PC-9 (cell line): ENCODE measurements at regions not wholly inside any gene's neighbourhood (a gene's known extent, or its start where the extent isn't known, plus 50 kb on each side); places are given as distances from the start of the nearest gene placed in this dataset.

Experiments
- BruUV-seq: library from RNA; stranded (reverse); fragments of 400-500 nt; replicated peaks from 2 replicates; lab custom pipeline; 2021; lab: Mats Ljungman, UMichigan
- CTCF ChIA-PET: fragments of 300-600 bp; sonication (Branson Sonifier 250); formaldehyde crosslinking; loops from one replicate; lab custom pipeline; 2022; ENCODE audit warnings: antibody characterized with exemption; lab: Charles Lee
- POLR2A ChIA-PET: fragments of 300-600 bp; sonication (Branson Sonifier 250); formaldehyde crosslinking; loops from one replicate; lab custom pipeline; 2022; ENCODE audit warnings: antibody characterized with exemption; ENCODE audit not compliant: unreplicated experiment; lab: Charles Lee
- DNase-seq, 2 experiments: peaks; one replicate each; pipeline versions ENCODE4 v3.0.0 to v3.0.0-alpha.2; 2015 to 2022; ENCODE audit warnings: mixed read lengths in 1 of 2
- H2AFZ ChIP-seq: fragments of 200-600 bp; sonication (generic); 2 replicates; pipeline ENCODE4 v1.8.1; 2017; ENCODE audit warnings: antibody characterized with exemption
- H3F3A ChIP-seq: fragments of 200-600 bp; sonication (generic); 2 replicates; pipeline ENCODE4 v1.8.1; 2017; ENCODE audit warnings: antibody characterized with exemption, mild to moderate bottlenecking, low read depth; ENCODE audit not compliant: insufficient read depth
- H3K27ac ChIP-seq: fragments of 200-600 bp; sonication (generic); 2 replicates; pipeline ENCODE4 v1.6.1; 2016; ENCODE audit warnings: mixed run types
- H3K27me3 ChIP-seq: fragments of 200-600 bp; sonication (generic); 2 replicates; pipeline ENCODE4 v1.6.1; 2016; ENCODE audit warnings: low read depth, mixed run types; ENCODE audit not compliant: insufficient read depth
- H3K36me3 ChIP-seq: fragments of 200-600 bp; sonication (generic); 2 replicates; pipeline ENCODE4 v1.6.1; 2016; ENCODE audit warnings: low read depth, mixed run types
- H3K4me1 ChIP-seq: fragments of 200-600 bp; sonication (generic); replicated peaks from 2 replicates; pipeline ENCODE4 v1.6.1; 2016; ENCODE audit warnings: mixed run types; ENCODE audit not compliant: insufficient read depth
- H3K4me2 ChIP-seq: fragments of 200-600 bp; sonication (generic); 2 replicates; pipeline ENCODE4 v1.6.1; 2017; ENCODE audit warnings: mixed run types
- H3K4me3 ChIP-seq: fragments of 200-600 bp; sonication (generic); 2 replicates; pipeline ENCODE4 v1.6.1; 2016; ENCODE audit warnings: mixed run types
- H3K79me2 ChIP-seq: fragments of 200-600 bp; sonication (generic); 2 replicates; pipeline ENCODE4 v1.6.1; 2017; ENCODE audit warnings: low read depth, mixed run types
- H3K9me2 ChIP-seq: fragments of 200-600 bp; sonication (generic); 2 replicates; pipeline ENCODE4 v1.8.1; 2017; ENCODE audit warnings: mild to moderate bottlenecking; ENCODE audit not compliant: insufficient read depth
- H3K9me3 ChIP-seq: fragments of 200-600 bp; sonication (generic); 2 replicates; pipeline ENCODE4 v1.8.1; 2016; ENCODE audit warnings: low read depth; ENCODE audit not compliant: insufficient read depth
- H4K20me1 ChIP-seq: fragments of 200-600 bp; sonication (generic); 2 replicates; pipeline ENCODE4 v1.8.1; 2017; ENCODE audit not compliant: insufficient read depth
- CTCF ChIP-seq: fragments of 200-600 bp; sonication (generic); conservative IDR thresholded peaks from 2 replicates; pipeline ENCODE4 v1.6.1; 2017; ENCODE audit warnings: mixed run types, antibody characterized with exemption, mild to moderate bottlenecking, moderate library complexity
- EZH2 ChIP-seq: fragments of 200-600 bp; sonication (generic); IDR thresholded peaks from 2 replicates; pipeline ENCODE4 v1.8.0; 2017; ENCODE audit warnings: antibody characterized with exemption, low read depth
- intact Hi-C: fragments of 100-400 bp; cut with micrococcal nuclease; formaldehyde crosslinking; loops from one replicate; pipeline ENCODE4 v1.10.0; 2022; ENCODE audit not compliant: unreplicated experiment

DNA sequence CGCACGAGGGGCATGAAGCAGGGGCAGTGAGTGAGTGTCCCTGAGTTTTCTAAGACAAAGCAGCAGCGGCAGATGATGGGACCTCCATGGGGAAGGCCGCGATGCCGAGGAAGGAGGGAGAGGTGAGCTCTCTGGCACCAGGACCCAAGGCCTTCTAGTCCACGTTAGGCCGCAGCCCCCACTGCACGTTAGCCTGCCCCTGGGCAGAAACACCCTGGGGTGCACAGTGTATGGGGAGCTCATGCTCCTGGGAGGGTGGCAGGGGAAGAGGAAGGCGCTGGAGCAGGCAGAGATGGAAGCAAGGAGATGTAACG lies 97.3 kb upstream of the IKZF1 start:
- Histone ChIP-seq H3K4me3 (no peak overlapping the region), H3K27ac (no peak overlapping the region), H3K4me1 (no peaks in the 10 kb centered on the region), H4K20me1 (no peaks in the 10 kb centered on the region), H3K79me2 (no peaks in the 10 kb centered on the region), H3K4me2 (no peak overlapping the region), H3K27me3 (peaks cover 74% of the 10 kb centered on the region), H3K9me3 (no peaks in the 10 kb centered on the region), H3K36me3 (no peaks in the 10 kb centered on the region), H2AFZ (no peak overlapping the region), H3F3A (no peaks in the 10 kb centered on the region), H3K9me2 (no peaks in the 10 kb centered on the region)
- intact Hi-C loops = loop anchor here (5.0 to 10.0 kb wide), 2 partner anchors 935 to 1218 kb away; no protein-coding TSS in a partner anchor
- CTCF ChIA-PET = no interaction called here
- no TSS peak for BruUV-seq
- no peak for TF ChIP-seq CTCF
- no peak for TF ChIP-seq EZH2
- DNase-seq = no peak
- POLR2A ChIA-PET = no interaction called here

DNA sequence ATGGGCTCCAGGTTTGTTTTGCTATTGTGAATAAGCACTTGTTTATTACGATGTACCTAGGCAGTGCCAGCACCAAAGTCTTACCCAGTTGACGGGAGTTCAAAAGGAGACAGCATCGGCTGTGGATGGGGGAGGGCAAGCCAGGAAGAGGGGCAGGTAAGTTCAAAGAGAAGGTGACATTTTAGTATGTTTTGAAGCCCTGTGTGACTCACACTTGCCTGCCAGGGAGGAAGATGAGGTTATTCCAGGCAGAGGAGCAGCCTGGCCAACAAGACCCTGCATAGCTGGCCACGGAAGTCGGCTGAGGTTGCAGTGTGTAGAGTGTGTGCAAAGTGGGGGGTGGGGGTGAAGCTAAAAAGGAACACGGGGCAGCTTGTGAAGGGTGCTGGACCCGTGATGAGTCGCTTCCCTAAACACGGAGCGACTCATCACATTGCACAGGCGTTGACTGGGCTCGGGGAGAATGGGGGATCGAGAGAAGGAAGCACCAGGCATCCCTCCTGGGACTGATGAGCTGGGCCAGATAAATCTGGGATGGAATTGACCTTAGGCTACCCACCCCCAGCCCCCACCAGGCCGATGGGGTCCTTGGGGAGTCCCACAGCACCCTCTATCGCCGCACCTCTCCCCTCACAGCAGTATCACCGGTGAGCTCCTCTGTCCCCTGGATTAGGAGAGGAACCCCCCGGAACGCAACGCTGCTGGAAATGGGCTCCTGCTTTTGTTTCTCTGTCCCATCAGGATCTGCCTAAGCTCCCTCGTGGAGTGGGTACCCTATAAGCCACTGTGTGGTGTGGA lies 97.9 kb upstream of the IKZF1 start:
- Histone ChIP-seq H4K20me1 (no peaks in the 10 kb centered on the region), H3K4me2 (no peak overlapping the region), H3K79me2 (no peaks in the 10 kb centered on the region), H3K4me1 (no peaks in the 10 kb centered on the region), H2AFZ (no peak overlapping the region), H3K36me3 (no peaks in the 10 kb centered on the region), H3K9me2 (no peaks in the 10 kb centered on the region), H3K27ac (no peak overlapping the region), H3K4me3 (no peak overlapping the region), H3K9me3 (no peaks in the 10 kb centered on the region), H3K27me3 (peaks cover 69% of the 10 kb centered on the region), H3F3A (no peaks in the 10 kb centered on the region)
- TF ChIP-seq CTCF (no peak), EZH2 (no peak)
- intact Hi-C loops = loop anchor here (5.0 to 10.0 kb wide), 2 partner anchors 936 to 1218 kb away; no protein-coding TSS in a partner anchor
- DNase-seq = no peak
- CTCF ChIA-PET = interaction anchor here (0.6 kb wide), 2 partner anchors 523 to 938 kb away, joined by 6 read pairs; no protein-coding TSS in a partner anchor
- POLR2A ChIA-PET = no interaction called here
- BruUV-seq = no TSS peak

GRCh38 chr7:50205011-50205410 lies 99.5 kb upstream of the IKZF1 start:
- Histone ChIP-seq H3K4me3 (no peak overlapping the region), H3K27ac (no peak overlapping the region), H2AFZ (no peak overlapping the region), H3K9me2 (no peaks in the 10 kb centered on the region), H3K4me1 (no peaks in the 10 kb centered on the region), H3F3A (no peaks in the 10 kb centered on the region), H3K27me3 (peaks cover 52% of the 10 kb centered on the region), H3K9me3 (no peaks in the 10 kb centered on the region), H4K20me1 (no peaks in the 10 kb centered on the region), H3K4me2 (no peak overlapping the region), H3K79me2 (no peaks in the 10 kb centered on the region), H3K36me3 (no peaks in the 10 kb centered on the region)
- ChIA-PET CTCF (interaction anchor here (0.6 kb wide), 2 partner anchors 214 to 1225 kb away, joined by 4 to 7 read pairs; no protein-coding TSS in a partner anchor), POLR2A (no interaction called here)
- DNase-seq = no peak
- no TSS peak for BruUV-seq
- intact Hi-C loops = loop anchor here (1.0 to 10.0 kb wide), 3 partner anchors 213 to 1220 kb away; no protein-coding TSS in a partner anchor
- TF ChIP-seq CTCF (no peak), EZH2 (no peak)
